SK-N-SH treated with all-trans-retinoic acid at 6 μM for 48 hours (cell line): ENCODE measurements at regions not wholly inside any gene's neighbourhood (a gene's known extent, or its start where the extent isn't known, plus 50 kb on each side); places are given as distances from the start of the nearest gene placed in this dataset.

ENCODE experiments used
- ATAC-seq: fragments of 200-7000 bp; cut with Tn5 transposase; 3 replicates; pipeline ENCODE4 v1.9.1; 2020; ENCODE audit warnings: mild to moderate bottlenecking, moderate library complexity
- ARNTL ChIP-seq: fragments of 450-650 bp; formaldehyde crosslinking; IDR thresholded peaks from 2 replicates; pipeline ENCODE4 v1.5.0; 2020; ENCODE audit warnings: low read depth, mild to moderate bottlenecking, moderate library complexity, borderline replicate concordance
- BACH2 ChIP-seq: fragments of 250-450 bp; sonication (Bioruptor Pico); IDR thresholded peaks from 2 replicates; pipeline ENCODE4 v1.9.0; 2021; ENCODE audit warnings: mild to moderate bottlenecking, borderline replicate concordance
- CREB5 ChIP-seq: fragments of 250-450 bp; sonication (Bioruptor Pico); IDR thresholded peaks from 2 replicates; pipeline ENCODE4 v1.5.1; 2020; ENCODE audit warnings: low read depth, mild to moderate bottlenecking, moderate library complexity
- CSDC2 ChIP-seq: fragments of 250-450 bp; sonication (Bioruptor Pico); IDR thresholded peaks from 2 replicates; pipeline ENCODE4 v1.5.0; 2020; ENCODE audit warnings: mild to moderate bottlenecking, moderate library complexity
- CSRNP3 ChIP-seq: fragments of 250-450 bp; sonication (Bioruptor Pico); IDR thresholded peaks from 2 replicates; pipeline ENCODE4 v1.5.1; 2021; ENCODE audit warnings: mild to moderate bottlenecking, moderate library complexity
- GLIS3 ChIP-seq: fragments of 250-450 bp; sonication (Bioruptor Pico); IDR thresholded peaks from 2 replicates; pipeline ENCODE4 v1.5.0; 2020; ENCODE audit warnings: mild to moderate bottlenecking, moderate library complexity
- ISL1 ChIP-seq: fragments of 250-450 bp; sonication (Bioruptor Pico); IDR thresholded peaks from 2 replicates; pipeline ENCODE4 v2.1.2; 2022; ENCODE audit warnings: mild to moderate bottlenecking, moderate library complexity
- OSR1 ChIP-seq: fragments of 250-450 bp; sonication (Bioruptor Pico); IDR thresholded peaks from 2 replicates; pipeline ENCODE4 v1.8.0; 2022; ENCODE audit warnings: moderate library complexity, mild to moderate bottlenecking, inconsistent platforms
- PATZ1 ChIP-seq: fragments of 250-450 bp; sonication (Bioruptor Pico); IDR thresholded peaks from 2 replicates; pipeline ENCODE4 v1.8.0; 2020; ENCODE audit warnings: mild to moderate bottlenecking, moderate library complexity, borderline replicate concordance
- PPARA ChIP-seq: fragments of 250-450 bp; sonication (Bioruptor Pico); IDR thresholded peaks from 2 replicates; pipeline ENCODE4 v1.5.0; 2020; ENCODE audit warnings: mild to moderate bottlenecking, borderline replicate concordance
- RARB ChIP-seq: fragments of 250-450 bp; sonication (Bioruptor Pico); IDR thresholded peaks from 2 replicates; pipeline ENCODE4 v1.8.0; 2021; ENCODE audit warnings: mild to moderate bottlenecking, moderate library complexity
- SNAI2 ChIP-seq: fragments of 250-450 bp; sonication (Bioruptor Pico); IDR thresholded peaks from 2 replicates; pipeline ENCODE4 v1.5.0; 2020; ENCODE audit warnings: mild to moderate bottlenecking, moderate library complexity
- TCF4 ChIP-seq: fragments of 250-450 bp; sonication (Bioruptor Pico); IDR thresholded peaks from 2 replicates; pipeline ENCODE4 v1.8.0; 2021; ENCODE audit warnings: mild to moderate bottlenecking, moderate library complexity, borderline replicate concordance
- TOX ChIP-seq: fragments of 250-450 bp; sonication (Bioruptor Pico); IDR thresholded peaks from 2 replicates; pipeline ENCODE4 v1.8.0; 2021; ENCODE audit warnings: mild to moderate bottlenecking, moderate library complexity, borderline replicate concordance
- TSHZ2 ChIP-seq: fragments of 250-450 bp; sonication (Bioruptor Pico); IDR thresholded peaks from 2 replicates; pipeline ENCODE4 v1.5.0; 2020; ENCODE audit warnings: mild to moderate bottlenecking, moderate library complexity
- ZC3H10 ChIP-seq: fragments of 250-450 bp; sonication (Bioruptor Pico); IDR thresholded peaks from 2 replicates; pipeline ENCODE4 v1.5.1; 2021; ENCODE audit warnings: mild to moderate bottlenecking, moderate library complexity
- ZFP3 ChIP-seq: fragments of 250-450 bp; sonication (Bioruptor Pico); IDR thresholded peaks from 2 replicates; pipeline ENCODE4 v1.5.0; 2020; ENCODE audit warnings: mild to moderate bottlenecking, moderate library complexity
- ZFP30 ChIP-seq: fragments of 450-650 bp; formaldehyde crosslinking; IDR thresholded peaks from 2 replicates; pipeline ENCODE4 v1.5.0; 2022; ENCODE audit warnings: mild to moderate bottlenecking, moderate library complexity
- ZNF565 ChIP-seq: fragments of 450-650 bp; formaldehyde crosslinking; conservative IDR thresholded peaks from 2 replicates; pipeline ENCODE4 v1.5.0; 2020; ENCODE audit warnings: low read depth, mild to moderate bottlenecking, moderate library complexity
- ZNF8 ChIP-seq: fragments of 450-650 bp; formaldehyde crosslinking; IDR thresholded peaks from 2 replicates; pipeline ENCODE4 v1.5.0; 2020; ENCODE audit warnings: mild to moderate bottlenecking, moderate library complexity

- no peak for ATAC-seq
- TF ChIP-seq BACH2 (CRISPR knock-in tag) (no peak), PATZ1 (CRISPR knock-in tag) (no peak), CREB5 (CRISPR knock-in tag) (no peak), SNAI2 (no peak), ZFP3 (CRISPR knock-in tag) (no peak), PPARA (CRISPR knock-in tag) (no peak), TSHZ2 (CRISPR knock-in tag) (no peak), OSR1 (no peak), ZFP30 (CRISPR knock-in tag) (no peak)
These were observed 61.7 kb downstream of the KCNJ2 start for GRCh38 chr17:70230850-70231640.

GRCh38 chr17:70232466-70232865 is 63.1 kb downstream of the KCNJ2 start:
- no peak for ATAC-seq
- TF ChIP-seq BACH2 (CRISPR knock-in tag) (no peak), CSRNP3 (no peak), RARB (no peak), TSHZ2 (CRISPR knock-in tag) (no peak), CREB5 (CRISPR knock-in tag) (no peak), CSDC2 (CRISPR knock-in tag) (no peak), GLIS3 (CRISPR knock-in tag) (no peak), ZFP3 (CRISPR knock-in tag) (no peak), ZC3H10 (CRISPR knock-in tag) (no peak), ZFP30 (CRISPR knock-in tag) (no peak), SNAI2 (no peak), ARNTL (CRISPR knock-in tag) (no peak), ZNF565 (CRISPR knock-in tag) (no peak), ISL1 (CRISPR knock-in tag) (no peak), PPARA (CRISPR knock-in tag) (no peak), TOX (CRISPR knock-in tag) (no peak), ZNF8 (CRISPR knock-in tag) (no peak), TCF4 (no peak)
